NCI-H2029 treated with DMSO at 0.1 percent for 48 hours (cell line): ENCODE measurements at regions not wholly inside any gene's neighbourhood (a gene's known extent, or its start where the extent isn't known, plus 50 kb on each side); places are given as distances from the start of the nearest gene placed in this dataset.
"Not testable (repeated sequence)": the region's sequence is repeated elsewhere in the genome, so short reads cannot be mapped to it uniquely, and the experiment has no call there.

Experiments
- DNase-seq: peaks from one replicate; lab custom pipeline; 2025; lab: John Stamatoyannopoulos, UW

DNA sequence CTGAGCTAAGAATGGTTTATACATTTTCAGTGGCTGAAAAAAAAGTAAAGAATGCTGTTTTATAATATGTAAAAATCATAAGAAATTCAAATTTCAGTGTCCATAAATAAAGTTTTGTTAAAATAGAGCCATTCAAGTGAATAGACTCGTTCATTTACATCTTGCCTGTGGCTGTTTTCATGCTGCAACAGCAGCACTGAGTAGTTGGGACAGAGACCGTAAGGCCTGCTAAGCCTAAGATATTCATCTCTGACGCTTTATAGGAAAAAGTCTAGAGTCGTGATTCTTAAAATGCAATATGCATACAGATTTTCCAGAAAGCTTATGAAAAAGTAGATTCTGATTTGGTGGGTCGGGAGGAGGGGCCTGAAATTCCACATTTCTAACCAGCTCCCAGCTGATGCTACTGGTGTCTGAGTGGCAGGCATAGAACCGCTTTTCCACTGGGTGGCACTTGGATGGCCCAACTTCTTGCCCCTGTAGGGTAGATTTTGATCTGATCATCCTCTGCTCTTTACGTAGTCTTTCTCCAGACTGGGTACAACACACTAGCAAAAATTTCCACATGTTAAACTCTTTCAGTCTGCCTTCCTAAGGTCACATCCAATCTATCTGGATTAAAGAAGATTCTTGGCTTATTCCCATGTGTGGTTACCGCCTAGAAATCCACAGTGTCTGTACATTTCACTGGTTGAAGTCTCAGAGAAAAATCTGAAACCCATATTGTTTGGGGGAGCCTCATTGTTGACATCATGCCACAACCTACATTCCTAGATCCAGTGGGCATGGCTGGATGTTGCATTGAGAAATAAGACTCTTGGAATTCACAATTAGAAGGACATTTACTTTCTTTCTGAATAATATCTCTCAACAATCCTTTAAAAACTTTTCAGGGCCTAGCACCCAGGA, 151.2 kb downstream of the C12orf75 start:
- no peak for DNase-seq

DNA sequence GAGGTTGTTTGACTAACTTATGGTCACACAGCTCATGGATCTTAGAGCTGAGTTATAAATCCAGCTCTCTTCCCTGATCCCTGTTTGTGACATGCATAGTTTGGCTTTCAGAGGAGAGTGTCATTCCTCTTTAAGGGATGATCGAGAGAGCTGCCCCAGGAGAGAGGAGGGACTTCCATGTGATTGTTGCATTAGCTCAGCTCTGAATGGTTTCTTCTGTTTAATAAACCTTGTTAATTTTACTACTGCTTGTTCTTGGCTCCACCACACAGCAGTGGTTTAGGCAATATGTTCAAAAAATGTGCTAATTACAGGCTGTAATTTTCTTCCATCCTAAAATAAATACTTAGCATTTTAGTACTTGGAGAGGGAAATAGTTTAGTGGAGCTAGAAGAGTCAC, 152.5 kb downstream of the C12orf75 start:
- no peak for DNase-seq

DNA sequence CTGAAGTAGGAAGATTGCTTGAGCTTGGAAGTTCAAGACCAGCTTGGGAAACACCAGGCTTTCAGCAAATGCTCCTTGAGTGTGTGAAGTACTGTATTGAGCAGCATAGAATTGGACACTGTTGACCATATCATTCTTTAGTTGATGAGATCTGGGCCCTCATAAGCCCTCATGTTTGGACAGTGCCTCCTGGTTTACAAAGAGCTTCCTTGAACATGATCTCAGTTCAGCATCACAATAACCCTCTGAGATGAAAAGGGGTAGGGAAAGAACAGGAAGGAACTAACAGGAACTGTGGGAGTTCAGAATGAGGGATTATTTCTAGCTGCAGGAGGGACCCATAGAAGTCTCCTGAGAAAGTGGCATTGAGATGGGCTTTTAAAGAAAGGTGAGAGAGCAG, 153.2 kb downstream of the C12orf75 start:
- peak; percentile 31 for DNase-seq

- no peak for DNase-seq
Measured at GRCh38 chr12:105485321-105485910, 154.9 kb downstream of the C12orf75 start.

DNA sequence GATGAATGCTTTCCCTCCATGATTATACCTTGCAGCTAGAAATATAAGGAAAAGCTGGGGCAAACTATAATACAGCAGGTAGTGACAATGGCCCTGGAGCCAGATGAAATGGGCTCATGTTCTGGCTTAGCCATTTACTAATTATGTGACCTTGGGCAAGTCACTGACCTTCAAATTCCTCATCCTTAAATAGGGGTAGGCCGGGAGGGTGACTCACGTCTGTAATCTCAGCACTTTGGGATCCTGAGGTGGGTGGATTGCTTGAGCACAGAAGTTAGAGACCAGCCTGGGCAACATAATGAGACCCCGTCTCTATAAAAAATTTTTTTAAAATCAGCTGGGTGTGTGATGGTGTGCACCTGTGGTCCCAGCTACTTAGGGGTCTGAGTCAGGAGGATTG, 155.4 kb downstream of the C12orf75 start:
- no peak for DNase-seq

GRCh38 chr12:105487963-105488362, 157.5 kb downstream of the C12orf75 start:
- DNase-seq, result no peak

DNA sequence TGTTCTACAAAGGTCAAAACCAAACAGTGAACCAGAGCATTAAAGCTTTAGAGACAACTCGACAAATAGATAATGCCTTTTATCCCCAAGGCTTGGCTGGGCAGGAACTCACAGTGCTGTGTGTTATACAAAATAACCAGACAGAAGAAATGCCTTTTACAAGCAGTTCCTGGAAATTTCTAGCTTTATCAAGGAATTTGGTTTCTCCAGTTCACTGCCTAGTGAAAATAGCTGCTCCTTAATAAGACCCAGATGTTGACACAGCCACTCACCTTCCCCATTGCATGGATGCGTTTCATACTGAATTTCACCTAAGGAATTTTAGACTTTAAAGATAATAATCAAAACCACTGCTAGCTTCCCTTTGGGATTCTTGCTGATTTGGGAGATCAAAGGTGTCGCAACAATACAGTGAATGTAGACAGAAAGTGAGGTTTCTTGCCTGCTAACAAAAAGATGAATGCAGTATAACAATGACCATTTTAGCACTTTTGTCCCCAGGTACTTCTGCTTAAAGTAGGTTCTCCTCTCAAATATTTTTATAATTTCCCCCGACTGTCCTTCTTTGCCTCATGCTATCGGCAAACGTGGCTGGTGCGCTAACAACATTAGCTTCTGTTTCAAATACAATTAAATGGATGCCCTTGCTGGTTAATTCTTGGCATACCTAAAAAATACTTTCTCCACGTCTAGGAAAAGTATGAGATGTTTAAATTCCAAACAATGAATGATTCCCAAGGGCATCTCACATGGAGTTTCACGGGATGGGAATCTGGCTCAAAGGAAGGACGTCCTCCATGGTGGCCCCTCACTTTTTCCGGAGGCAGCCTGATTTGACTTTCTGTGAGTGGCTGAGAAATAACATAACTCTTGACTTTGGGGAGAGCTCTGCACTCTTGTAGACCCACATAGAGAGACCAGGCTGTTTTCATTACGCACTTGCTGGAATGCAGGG, 162.4 kb downstream of the C12orf75 start:
- DNase-seq, result no peak

- no peak for DNase-seq
Measured at GRCh38 chr12:105499205-105499604, 168.7 kb downstream of the C12orf75 start.

DNA sequence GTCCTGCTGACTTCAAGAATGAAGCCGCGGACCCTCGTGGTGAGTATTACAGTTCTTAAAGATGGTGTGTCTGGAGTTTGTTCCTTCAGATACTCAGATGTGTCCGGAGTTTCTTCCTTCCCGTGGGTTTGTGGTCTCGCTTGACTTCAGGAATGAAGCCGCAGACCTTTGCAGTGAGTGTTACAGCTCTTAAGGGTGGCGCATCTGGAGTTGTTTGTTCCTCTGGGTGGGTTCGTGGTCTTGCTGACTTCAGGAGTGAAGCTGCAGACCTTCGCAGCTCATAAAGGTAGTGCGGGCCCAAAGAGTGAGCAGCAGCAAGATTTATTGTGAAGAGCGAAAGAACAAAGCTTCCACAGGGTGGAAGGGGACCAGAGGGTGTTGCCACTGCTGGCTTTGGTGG, 170.2 kb downstream of the C12orf75 start:
- DNase-seq, result not testable (repeated sequence)

DNA sequence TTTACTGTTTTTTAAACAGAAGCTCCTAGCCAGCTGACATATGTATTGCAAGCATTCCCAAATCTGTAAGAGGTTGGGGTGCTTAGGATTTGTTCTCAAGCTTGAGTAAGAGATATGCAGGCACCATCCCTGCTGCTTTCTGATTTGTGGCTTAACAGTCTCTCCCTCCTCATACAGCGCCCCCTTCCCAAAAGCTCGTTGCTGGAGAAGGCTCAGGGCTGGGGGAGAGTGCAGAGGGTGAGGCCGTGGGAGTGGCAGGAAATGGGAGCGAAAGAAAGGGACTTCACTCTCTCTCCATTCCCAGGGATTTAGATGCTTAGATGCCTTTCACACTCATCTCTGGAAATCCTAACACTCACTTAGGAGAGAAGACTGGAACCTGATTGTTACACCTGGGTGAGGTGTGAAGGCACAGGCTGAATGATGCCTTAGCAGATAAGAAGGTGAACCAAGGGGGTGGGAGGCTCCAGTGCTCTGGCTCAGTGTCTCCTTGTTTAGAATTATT, 172.0 kb downstream of the C12orf75 start:
- DNase-seq, result no peak

DNA sequence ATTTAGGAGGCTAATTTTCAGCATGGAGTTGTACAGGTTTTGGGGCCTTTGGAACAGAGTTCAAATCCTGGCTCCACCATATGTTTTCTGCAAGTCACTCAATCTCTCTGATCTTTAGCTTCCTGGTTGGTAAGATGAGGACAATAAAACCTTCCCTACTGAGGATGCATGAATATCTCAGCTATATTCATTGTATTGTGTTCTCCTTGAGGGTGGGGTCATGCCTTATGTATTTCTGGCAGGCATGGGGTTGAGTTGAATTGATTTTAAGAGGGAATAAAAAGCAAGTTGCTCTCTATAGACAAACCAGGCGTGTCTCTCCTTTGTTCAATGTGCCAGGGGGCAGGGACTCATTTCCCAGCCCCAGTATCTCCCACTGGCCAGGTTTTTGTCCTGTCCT, 173.1 kb downstream of the C12orf75 start:
- no peak for DNase-seq

GRCh38 chr12:105504286-105504685, 173.8 kb downstream of the C12orf75 start:
- no peak for DNase-seq

- no peak for DNase-seq
Measured at GRCh38 chr12:105506678-105507310, 176.3 kb downstream of the C12orf75 start.

DNA sequence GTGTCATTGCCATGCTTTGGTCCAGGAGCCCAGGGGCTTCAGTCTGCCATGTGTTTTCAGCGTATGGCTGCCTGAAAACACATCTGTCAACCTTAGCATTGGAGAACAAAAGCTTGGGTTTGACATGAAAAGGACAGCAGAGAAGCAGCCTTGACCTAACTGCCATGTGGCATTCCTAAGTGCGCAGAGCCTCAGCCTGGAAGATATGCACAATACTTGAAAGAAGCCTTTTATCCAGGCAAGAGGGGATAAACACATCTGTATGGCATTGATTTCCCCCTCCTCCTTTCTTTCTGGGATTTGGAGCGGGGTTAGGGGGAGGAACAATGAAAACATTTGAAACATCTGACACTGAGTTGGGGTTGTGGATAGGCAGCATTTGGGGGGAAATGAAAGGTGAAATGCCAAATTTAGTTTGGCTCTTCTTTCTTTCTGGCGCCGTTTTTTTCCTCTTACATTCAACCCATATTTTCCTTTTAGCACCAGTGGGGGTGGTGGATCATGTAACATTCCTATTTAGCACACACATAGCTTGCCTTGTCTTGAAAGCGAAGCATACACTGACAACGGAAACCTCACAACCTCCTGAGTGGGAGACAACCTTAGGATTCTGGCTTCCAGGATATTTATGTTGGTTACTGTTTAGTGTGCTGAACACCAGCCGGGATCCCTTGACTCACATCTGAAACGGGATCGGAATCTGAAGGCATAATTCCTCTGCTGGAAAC, 177.0 kb downstream of the C12orf75 start:
- no peak for DNase-seq

DNA sequence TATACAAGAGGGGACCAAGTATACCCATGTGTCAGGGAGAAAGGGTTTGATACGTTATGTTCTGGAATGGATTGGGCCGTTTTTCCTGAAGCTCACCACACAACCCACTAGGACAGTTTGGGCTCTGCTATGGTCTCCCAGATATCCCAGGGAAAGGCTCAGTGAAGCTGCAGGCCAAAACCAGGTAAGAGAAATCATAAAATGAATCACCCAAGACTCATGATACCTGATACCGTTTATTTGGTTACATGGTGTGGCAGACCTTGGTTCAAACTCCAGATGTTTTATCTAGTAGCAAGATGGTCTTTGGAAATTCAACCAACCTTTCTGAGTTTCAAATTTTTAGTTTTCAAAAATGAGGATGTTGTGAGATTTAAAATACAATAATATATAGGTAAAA, 177.6 kb downstream of the C12orf75 start:
- DNase-seq, result no peak

- no peak for DNase-seq
Measured at GRCh38 chr12:105510526-105510925, 180.0 kb downstream of the C12orf75 start.

GRCh38 chr12:105512861-105513260, 182.4 kb downstream of the C12orf75 start:
- not testable (repeated sequence) for DNase-seq

- DNase-seq, result no peak
Measured at GRCh38 chr12:105522166-105522825, 191.8 kb downstream of the C12orf75 start.

GRCh38 chr12:105523164-105524057, 192.9 kb downstream of the C12orf75 start:
- DNase-seq, result no peak
